Left cardiac atrium (tissue), 4 donors: ENCODE measurements at regions not wholly inside any gene's neighbourhood (a gene's known extent, or its start where the extent isn't known, plus 50 kb on each side); places are given as distances from the start of the nearest gene placed in this dataset.

Source experiments
- ATAC-seq, 2 donors: fragments of 200-7000 bp; cut with Tn5 transposase; one replicate each; pipeline ENCODE4 v1.9.1; 2020; ENCODE audit warnings: mild to moderate bottlenecking in 2 of 2, moderate library complexity in 2 of 2
- DNase-seq: peaks from one replicate; pipeline ENCODE4 v3.0.0-alpha.2; 2020
- intact Hi-C, 2 donors: fragments of 100-400 bp; cut with DNase I; formaldehyde crosslinking; loops; one replicate each; pipeline versions ENCODE4 v1.14.1 to v1.15.1; 2022 to 2023
- donor health status: DM: no; HTN: yes; CAD: no.
- donor health status: DM: no; HTN: yes; CAD: no; lungs with severe emphysema.
- donor health status: DM: yes; HTN: yes; CAD: no.
- donor health status: Dilated cardiomyopathy.

- intact Hi-C loops: no loop called here
- DNase-seq: no peak
- no peak for ATAC-seq
These were observed 419.0 kb downstream of the IRX2 start for GRCh38 chr5:2332521-2332920.

- no peak for ATAC-seq
- intact Hi-C loops: no loop called here
- DNase-seq: no peak
These were observed 420.9 kb downstream of the IRX2 start for GRCh38 chr5:2330325-2331130.

- intact Hi-C loops: no loop called here
- no peak for ATAC-seq
These were observed 421.7 kb downstream of the IRX2 start for GRCh38 chr5:2329741-2330140.

GRCh38 chr5:2326601-2327000 is 424.9 kb downstream of the IRX2 start:
- ATAC-seq: no peak
- intact Hi-C loops: no loop called here

More at GRCh38 chr5:2329741-2330140, 421.7 kb downstream of the IRX2 start:
- no peak for DNase-seq

GRCh38 chr5:2324788-2325187 is 426.7 kb downstream of the IRX2 start:
- ATAC-seq (no peak), DNase-seq (no peak)
- intact Hi-C loops: no loop called here

More at GRCh38 chr5:2326601-2327000, 424.9 kb downstream of the IRX2 start:
- no peak for DNase-seq

- DNase-seq (no peak), ATAC-seq (no peak)
- intact Hi-C loops: no loop called here
These were observed 430.9 kb downstream of the IRX2 start for GRCh38 chr5:2320611-2321010.

- DNase-seq (no peak), ATAC-seq (no peak)
- intact Hi-C loops: no loop called here
These were observed 433.9 kb downstream of the IRX2 start for GRCh38 chr5:2317540-2317939.

GRCh38 chr5:2311851-2312250 is 429.1 kb upstream of the IRX4 start:
- intact Hi-C loops: no loop called here
- DNase-seq: no peak
- ATAC-seq: no peak

- no peak for DNase-seq
- ATAC-seq: no peak
- intact Hi-C loops: no loop called here
These were observed 428.2 kb upstream of the IRX4 start for GRCh38 chr5:2310946-2311345.

GRCh38 chr5:2307631-2308030 is 424.9 kb upstream of the IRX4 start:
- DNase-seq (no peak), ATAC-seq (no peak)
- intact Hi-C loops: no loop called here

GRCh38 chr5:2306711-2307110 is 424.0 kb upstream of the IRX4 start:
- ATAC-seq: no peak
- intact Hi-C loops: no loop called here
- DNase-seq: no peak

- ATAC-seq: no peak
- no peak for DNase-seq
- intact Hi-C loops: no loop called here
These were observed 420.8 kb upstream of the IRX4 start for GRCh38 chr5:2303431-2304100.

GRCh38 chr5:2302169-2302568 is 419.4 kb upstream of the IRX4 start:
- ATAC-seq (no peak), DNase-seq (no peak)
- intact Hi-C loops: no loop called here

GRCh38 chr5:2300861-2301574 is 418.3 kb upstream of the IRX4 start:
- DNase-seq (no peak), ATAC-seq (no peak)
- intact Hi-C loops: no loop called here

- ATAC-seq (no peak), DNase-seq (no peak)
- intact Hi-C loops: no loop called here
These were observed 417.7 kb upstream of the IRX4 start for GRCh38 chr5:2300421-2300820.

- ATAC-seq (no peak), DNase-seq (no peak)
These were observed 416.9 kb upstream of the IRX4 start for GRCh38 chr5:2299388-2300220.

GRCh38 chr5:2298781-2299180 is 416.1 kb upstream of the IRX4 start:
- DNase-seq (no peak), ATAC-seq (no peak)
- intact Hi-C loops: no loop called here

More at GRCh38 chr5:2299388-2300220, 416.9 kb upstream of the IRX4 start:
- intact Hi-C loops: no loop called here

- intact Hi-C loops: no loop called here
- DNase-seq: no peak
- ATAC-seq: no peak
These were observed 415.3 kb upstream of the IRX4 start for GRCh38 chr5:2297991-2298390.

- DNase-seq (no peak), ATAC-seq (no peak)
- intact Hi-C loops: no loop called here
These were observed 412.8 kb upstream of the IRX4 start for GRCh38 chr5:2295476-2295875.
